NCI-H748 treated with DMSO at 0.1 percent for 48 hours (cell line): ENCODE measurements at regions not wholly inside any gene's neighbourhood (a gene's known extent, or its start where the extent isn't known, plus 50 kb on each side); places are given as distances from the start of the nearest gene placed in this dataset.
"Not testable (repeated sequence)": the region's sequence is repeated elsewhere in the genome, so short reads cannot be mapped to it uniquely, and the experiment has no call there.

Experiments used
- DNase-seq: peaks from one replicate; lab custom pipeline; 2025; lab: John Stamatoyannopoulos, UW

- DNase-seq: no peak
These were observed 127.8 kb upstream of the CCDC180 start for GRCh38 chr9:97179616-97180015.

- no peak for DNase-seq
These were observed 131.3 kb upstream of the CCDC180 start for GRCh38 chr9:97176206-97176605.

- not testable (repeated sequence) for DNase-seq
These were observed 129.2 kb upstream of the CTSV start for GRCh38 chr9:97168174-97168573.

GRCh38 chr9:97166496-97167138 is 127.7 kb upstream of the CTSV start:
- not testable (repeated sequence) for DNase-seq

- no peak for DNase-seq
These were observed 121.3 kb upstream of the CTSV start for GRCh38 chr9:97160255-97160654.

- DNase-seq: not testable (repeated sequence)
These were observed 119.8 kb upstream of the CTSV start for GRCh38 chr9:97158722-97159121.

GRCh38 chr9:97155441-97155840 is 116.5 kb upstream of the CTSV start:
- DNase-seq: not testable (repeated sequence)

- no peak for DNase-seq
These were observed 115.0 kb upstream of the CTSV start for GRCh38 chr9:97153967-97154366.

GRCh38 chr9:97153160-97153559 is 114.2 kb upstream of the CTSV start:
- not testable (repeated sequence) for DNase-seq

- DNase-seq: not testable (repeated sequence)
These were observed 111.5 kb upstream of the CTSV start for GRCh38 chr9:97150471-97150870.

GRCh38 chr9:97148428-97148827 is 109.5 kb upstream of the CTSV start:
- not testable (repeated sequence) for DNase-seq

GRCh38 chr9:97145680-97146079 is 106.7 kb upstream of the CTSV start:
- DNase-seq: not testable (repeated sequence)

- no peak for DNase-seq
These were observed 101.6 kb upstream of the CTSV start for GRCh38 chr9:97140566-97140965.

GRCh38 chr9:97136421-97136820 is 97.5 kb upstream of the CTSV start:
- DNase-seq: no peak

GRCh38 chr9:97133966-97134365 is 95.0 kb upstream of the CTSV start:
- not testable (repeated sequence) for DNase-seq

GRCh38 chr9:97132865-97133264 is 93.9 kb upstream of the CTSV start:
- DNase-seq: no peak

GRCh38 chr9:97130864-97131263 is 91.9 kb upstream of the CTSV start:
- DNase-seq: not testable (repeated sequence)

- DNase-seq: not testable (repeated sequence)
These were observed 91.4 kb upstream of the CTSV start for GRCh38 chr9:97130387-97130786.

GRCh38 chr9:97128919-97129318 is 90.0 kb upstream of the CTSV start:
- DNase-seq: no peak

- DNase-seq: no peak
These were observed 85.3 kb upstream of the CTSV start for GRCh38 chr9:97124256-97124655.

- no peak for DNase-seq
These were observed 71.8 kb upstream of the CTSV start for GRCh38 chr9:97110696-97111095.

- DNase-seq: peak; percentile 57
These were observed 70.4 kb upstream of the CTSV start for GRCh38 chr9:97109194-97109811.

- not testable (repeated sequence) for DNase-seq
These were observed 66.3 kb upstream of the CTSV start for GRCh38 chr9:97105220-97105619.
